Choroid plexus epithelial cell (primary cell): ENCODE measurements at regions not wholly inside any gene's neighbourhood (a gene's known extent, or its start where the extent isn't known, plus 50 kb on each side); places are given as distances from the start of the nearest gene placed in this dataset.
"Not testable (repeated sequence)": the region's sequence is repeated elsewhere in the genome, so short reads cannot be mapped to it uniquely, and the experiment has no call there.

Experiments
- DNase-seq: peaks from one replicate; pipeline ENCODE4 v3.0.0-alpha.2; 2010; ENCODE audit warnings: low read depth
- H3K4me3 ChIP-seq: 2 replicates; pipeline ENCODE4 v1.5.1; 2011; ENCODE audit warnings: low read depth, mild to moderate bottlenecking, control low read depth, low read length, moderate library complexity
- CTCF ChIP-seq: conservative IDR thresholded peaks from 2 replicates; pipeline ENCODE4 v1.5.1; 2011; ENCODE audit warnings: low read depth, mild to moderate bottlenecking, control low read depth, inconsistent platforms, low read length, moderate library complexity

- H3K4me3 ChIP-seq: no peak overlapping the region
- no peak for TF ChIP-seq CTCF
- DNase-seq: no peak
These were observed 133.4 kb upstream of the ABCB5 start for GRCh38 chr7:20482071-20482470.

GRCh38 chr7:20484356-20484755 lies 131.1 kb upstream of the ABCB5 start:
- DNase-seq: no peak
- TF ChIP-seq CTCF: no peak

GRCh38 chr7:20488850-20489249 lies 126.6 kb upstream of the ABCB5 start:
- no peak overlapping the region for H3K4me3 ChIP-seq
- DNase-seq: no peak
- no peak for TF ChIP-seq CTCF

More at GRCh38 chr7:20484356-20484755, 131.1 kb upstream of the ABCB5 start:
- H3K4me3 ChIP-seq: no peak overlapping the region

GRCh38 chr7:20491284-20491683 lies 124.2 kb upstream of the ABCB5 start:
- no peak overlapping the region for H3K4me3 ChIP-seq
- TF ChIP-seq CTCF: no peak
- DNase-seq: no peak

GRCh38 chr7:20494566-20494965 lies 120.9 kb upstream of the ABCB5 start:
- no peak for DNase-seq
- no peak for TF ChIP-seq CTCF
- H3K4me3 ChIP-seq: no peak overlapping the region

GRCh38 chr7:20501473-20501872 lies 114.0 kb upstream of the ABCB5 start:
- DNase-seq, H3K4me3 ChIP-seq: not testable (repeated sequence)

- no peak overlapping the region for H3K4me3 ChIP-seq
- no peak for DNase-seq
- no peak for TF ChIP-seq CTCF
These were observed 112.1 kb upstream of the ABCB5 start for GRCh38 chr7:20503278-20503950.
